WI38 (cell line): ENCODE measurements at regions not wholly inside any gene's neighbourhood (a gene's known extent, or its start where the extent isn't known, plus 50 kb on each side); places are given as distances from the start of the nearest gene placed in this dataset.

Source experiments
- H3K4me3 ChIP-seq: 2 replicates; pipeline ENCODE4 v1.5.1; 2011; ENCODE audit warnings: low read depth, mild to moderate bottlenecking, control low read depth, low read length
- TF ChIP-seq, protein P1 (sequence below): IDR thresholded peaks from 2 replicates; pipeline ENCODE4 v1.5.1; 2012; ENCODE audit warnings: low read depth, mild to moderate bottlenecking, control low read depth, low read length

DNA sequence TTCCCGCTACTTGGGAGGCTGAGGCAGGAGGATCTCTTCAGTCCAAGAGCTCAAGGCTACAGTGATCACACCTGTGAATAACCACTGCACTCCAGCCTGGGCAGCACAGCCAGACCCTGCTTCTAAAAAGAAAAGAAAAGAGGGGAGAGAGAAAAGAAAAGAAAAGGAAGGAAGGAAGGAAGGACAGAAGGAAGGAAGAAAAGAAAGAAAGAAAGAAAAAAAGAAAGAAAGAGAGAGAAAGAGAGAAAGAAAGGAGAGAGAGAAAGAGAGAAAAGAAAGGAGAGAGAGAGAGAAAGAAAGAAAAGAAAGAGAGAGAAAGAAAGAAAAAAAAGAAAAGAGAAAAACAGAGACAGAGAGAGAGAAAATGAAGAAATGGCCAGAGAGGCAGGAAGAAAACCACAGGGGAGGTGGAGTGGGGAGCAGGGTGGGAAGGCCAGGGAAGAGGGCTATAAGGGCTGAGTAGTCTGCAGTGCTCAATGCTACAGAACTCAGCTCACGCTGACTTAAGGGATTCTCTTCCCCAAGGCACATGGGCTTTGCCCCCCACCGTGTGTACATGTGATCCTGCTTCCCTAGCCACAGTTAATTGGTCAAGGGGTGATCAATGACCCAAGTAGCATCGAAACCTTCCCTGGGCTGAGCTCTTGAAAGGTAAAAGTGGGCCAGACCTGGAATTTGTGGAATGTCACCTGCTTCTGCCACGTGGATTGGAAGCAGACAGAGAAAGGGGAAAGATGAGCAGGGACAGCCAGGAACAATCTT lies 90.4 kb upstream of the TMCC3 start:
- H3K4me3 ChIP-seq, result no peak overlapping the region
- TF ChIP-seq, protein P1, sequence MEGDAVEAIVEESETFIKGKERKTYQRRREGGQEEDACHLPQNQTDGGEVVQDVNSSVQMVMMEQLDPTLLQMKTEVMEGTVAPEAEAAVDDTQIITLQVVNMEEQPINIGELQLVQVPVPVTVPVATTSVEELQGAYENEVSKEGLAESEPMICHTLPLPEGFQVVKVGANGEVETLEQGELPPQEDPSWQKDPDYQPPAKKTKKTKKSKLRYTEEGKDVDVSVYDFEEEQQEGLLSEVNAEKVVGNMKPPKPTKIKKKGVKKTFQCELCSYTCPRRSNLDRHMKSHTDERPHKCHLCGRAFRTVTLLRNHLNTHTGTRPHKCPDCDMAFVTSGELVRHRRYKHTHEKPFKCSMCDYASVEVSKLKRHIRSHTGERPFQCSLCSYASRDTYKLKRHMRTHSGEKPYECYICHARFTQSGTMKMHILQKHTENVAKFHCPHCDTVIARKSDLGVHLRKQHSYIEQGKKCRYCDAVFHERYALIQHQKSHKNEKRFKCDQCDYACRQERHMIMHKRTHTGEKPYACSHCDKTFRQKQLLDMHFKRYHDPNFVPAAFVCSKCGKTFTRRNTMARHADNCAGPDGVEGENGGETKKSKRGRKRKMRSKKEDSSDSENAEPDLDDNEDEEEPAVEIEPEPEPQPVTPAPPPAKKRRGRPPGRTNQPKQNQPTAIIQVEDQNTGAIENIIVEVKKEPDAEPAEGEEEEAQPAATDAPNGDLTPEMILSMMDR, result no peak

DNA sequence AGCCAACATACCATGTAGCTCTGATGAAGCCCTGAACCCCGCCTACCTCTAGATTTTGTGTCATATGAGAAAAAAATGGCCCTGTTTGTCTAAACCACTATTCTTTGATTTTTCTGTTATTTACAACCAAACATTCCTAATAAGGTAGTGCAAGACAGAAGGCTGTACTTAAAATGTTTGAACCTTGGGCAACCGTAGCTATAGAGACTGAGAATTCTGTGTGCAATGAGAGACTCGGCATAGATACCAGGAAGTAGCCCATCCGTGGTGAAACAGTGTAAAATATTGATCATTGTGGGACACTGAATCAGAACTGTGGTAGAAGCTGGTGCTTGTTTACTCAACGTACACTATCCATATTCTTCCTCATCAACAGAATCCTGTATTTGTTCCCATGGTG lies 86.5 kb upstream of the TMCC3 start:
- TF ChIP-seq, protein P1, result no peak
- H3K4me3 ChIP-seq, result no peak overlapping the region

DNA sequence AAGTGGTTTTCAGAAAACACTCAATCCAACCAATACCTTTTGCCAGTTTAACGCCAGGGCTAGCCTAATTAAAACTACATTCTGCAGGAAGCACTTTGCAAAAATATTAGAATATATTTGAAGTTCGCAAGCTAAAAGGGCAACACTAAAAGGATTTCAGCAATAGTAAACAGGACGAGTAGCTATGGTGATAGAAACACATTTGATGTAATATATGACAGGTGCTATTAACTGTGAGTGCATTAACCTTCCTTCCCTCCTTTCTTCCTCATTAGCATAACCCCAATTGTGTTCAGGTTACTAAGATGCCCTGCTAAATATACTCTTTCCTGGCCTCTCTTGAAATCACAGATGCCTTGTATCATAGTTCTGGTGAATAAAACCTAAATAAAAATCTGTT lies 85.6 kb upstream of the TMCC3 start:
- no peak overlapping the region for H3K4me3 ChIP-seq
- TF ChIP-seq, protein P1, result no peak

DNA sequence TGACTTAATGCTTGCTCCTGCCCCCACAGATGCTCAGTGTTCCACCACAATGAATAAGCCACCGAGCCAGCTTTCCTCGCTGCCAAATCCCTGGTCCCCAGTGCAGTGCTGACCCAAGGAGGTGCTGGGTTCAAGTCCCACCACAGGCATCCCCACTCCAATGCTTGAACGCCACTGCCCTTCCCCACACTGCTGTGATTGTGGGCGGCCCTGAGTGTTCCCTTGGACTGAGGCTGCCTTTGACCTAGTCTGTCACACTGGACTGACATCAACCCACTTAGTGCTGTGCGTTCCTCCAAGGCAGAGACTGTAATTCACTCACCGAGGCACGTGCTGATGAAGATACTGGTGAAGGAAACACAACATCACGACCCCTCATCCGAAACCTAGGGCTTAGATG lies 83.4 kb upstream of the TMCC3 start:
- no peak overlapping the region for H3K4me3 ChIP-seq
- TF ChIP-seq, protein P1, result no peak

DNA sequence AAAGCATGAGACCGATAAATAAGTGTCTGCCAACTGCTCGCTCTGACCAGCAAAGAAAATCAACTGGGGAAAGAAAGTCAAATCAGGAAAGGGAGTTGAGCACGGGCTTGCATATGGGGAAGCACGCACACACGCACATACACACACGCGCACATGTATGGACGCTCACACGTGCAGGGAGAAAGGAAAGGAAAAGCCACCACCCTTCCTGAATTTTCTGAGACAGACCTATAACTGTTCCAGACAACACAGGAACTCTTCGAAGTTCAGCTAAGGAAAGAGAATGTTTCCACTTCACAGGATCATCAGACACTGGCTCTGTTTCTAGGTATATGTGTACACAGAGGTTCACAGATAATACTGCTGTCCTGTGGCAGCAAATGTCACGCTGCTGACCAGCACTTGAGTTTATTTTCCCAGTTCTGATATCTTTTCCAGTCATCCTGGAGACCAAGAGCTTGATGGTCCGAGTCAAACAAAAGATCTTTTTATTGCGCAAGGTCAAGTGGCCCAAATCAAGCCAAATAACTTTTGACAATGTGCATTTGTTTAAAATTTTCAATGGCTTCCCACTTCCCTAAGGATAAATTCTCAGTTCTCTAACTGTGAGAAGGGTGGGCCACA lies 82.1 kb upstream of the TMCC3 start:
- TF ChIP-seq, protein P1, result no peak
- H3K4me3 ChIP-seq, result no peak overlapping the region

DNA sequence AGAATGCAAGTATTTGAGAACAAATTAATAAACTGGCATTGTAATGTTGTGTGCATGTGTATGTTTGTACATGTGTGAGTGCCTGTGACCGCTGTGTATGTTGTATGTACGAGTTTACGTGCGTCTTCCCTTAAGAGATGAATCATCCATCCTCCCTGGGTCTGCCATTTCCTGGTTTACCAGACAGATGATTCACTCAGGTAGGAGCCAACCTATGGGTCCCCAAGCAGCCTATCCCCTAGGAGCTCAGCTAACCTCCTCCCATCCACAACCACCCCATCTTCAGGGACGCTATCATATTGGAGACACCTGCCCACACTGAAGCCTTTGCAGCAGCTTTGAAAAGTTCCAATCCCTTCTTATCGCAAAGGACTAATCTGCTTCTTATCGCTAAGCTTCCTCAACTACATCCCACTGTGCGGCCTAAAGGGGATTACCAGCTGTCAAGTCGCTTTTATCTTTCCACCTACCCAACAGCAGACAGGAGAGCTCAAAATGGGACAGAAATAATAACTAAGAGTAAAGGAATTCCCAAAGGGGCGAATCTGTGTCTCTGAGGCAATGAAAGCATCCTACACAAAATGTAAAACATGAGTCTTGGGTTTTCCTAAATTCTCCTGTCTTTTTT lies 81.5 kb upstream of the TMCC3 start:
- TF ChIP-seq, protein P1, result no peak
- no peak overlapping the region for H3K4me3 ChIP-seq

DNA sequence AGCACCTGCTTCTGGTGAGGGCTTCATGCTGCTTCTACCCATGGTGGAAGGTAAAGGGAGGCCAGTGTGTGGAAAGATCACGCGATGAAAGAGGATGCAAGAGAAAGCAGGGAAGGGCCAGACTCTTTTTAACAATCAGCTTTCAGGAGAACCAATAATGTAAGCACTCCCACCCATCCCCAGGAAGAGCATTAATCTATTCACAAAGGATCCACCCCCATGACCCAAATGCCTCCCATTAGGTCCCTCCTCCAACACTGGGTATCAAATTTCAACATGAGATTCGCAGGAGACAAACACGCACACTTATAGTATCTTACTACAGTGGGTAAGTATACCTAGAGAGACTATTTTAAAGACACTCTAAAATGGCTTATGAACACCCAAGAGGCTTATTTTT lies 80.5 kb upstream of the TMCC3 start:
- H3K4me3 ChIP-seq, result no peak overlapping the region
- TF ChIP-seq, protein P1, result no peak
